ENCODE measurements at regions not wholly inside any gene's neighbourhood (a gene's known extent, or its start where the extent isn't known, plus 50 kb on each side); places are given as distances from the start of the nearest gene placed in this dataset.

DNA sequence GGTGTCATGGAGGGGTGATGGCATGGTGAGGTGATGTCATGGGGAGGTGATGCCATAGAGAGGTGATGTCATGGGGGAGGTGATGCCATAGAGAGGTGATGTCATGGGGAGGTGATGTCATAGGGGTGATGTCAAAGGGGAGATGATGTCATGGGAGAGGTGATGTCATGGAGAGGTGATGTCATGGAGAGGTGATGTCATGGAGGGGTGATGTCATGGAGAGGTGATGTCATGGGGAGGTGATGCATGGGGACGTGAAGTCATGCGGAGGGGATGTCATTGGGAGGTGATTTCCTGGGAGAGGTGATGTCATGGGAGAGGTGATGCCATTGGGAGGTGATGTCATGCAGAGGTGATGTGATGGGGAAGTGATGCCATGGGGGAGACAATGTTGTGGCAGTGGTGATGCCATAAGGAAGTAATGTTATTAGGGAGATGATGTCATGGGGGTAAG, 92.1 kb upstream of the C1orf174 start:
- peak; percentile 99 for TF ChIP-seq TARDBP (IDR thresholded peaks at IDR 0.05)
- TF ChIP-seq FOXM1 (IDR thresholded peaks at IDR 0.05; ENCODE audit: borderline replicate concordance), result no peak
- no peak for TF ChIP-seq FOXA1 (IDR thresholded peaks at IDR 0.05)
- TF ChIP-seq L3MBTL2 (conservative IDR thresholded peaks at IDR 0.05), result no peak
